ENCODE measurements at regions not wholly inside any gene's neighbourhood (a gene's known extent, or its start where the extent isn't known, plus 50 kb on each side); places are given as distances from the start of the nearest gene placed in this dataset.

GRCh38 chr13:88685459-88685858, 1014.3 kb downstream of the SLITRK5 start:
- TF ChIP-seq POLR2A (IDR thresholded peaks at IDR 0.05), result no peak
- TF ChIP-seq, protein P1, sequence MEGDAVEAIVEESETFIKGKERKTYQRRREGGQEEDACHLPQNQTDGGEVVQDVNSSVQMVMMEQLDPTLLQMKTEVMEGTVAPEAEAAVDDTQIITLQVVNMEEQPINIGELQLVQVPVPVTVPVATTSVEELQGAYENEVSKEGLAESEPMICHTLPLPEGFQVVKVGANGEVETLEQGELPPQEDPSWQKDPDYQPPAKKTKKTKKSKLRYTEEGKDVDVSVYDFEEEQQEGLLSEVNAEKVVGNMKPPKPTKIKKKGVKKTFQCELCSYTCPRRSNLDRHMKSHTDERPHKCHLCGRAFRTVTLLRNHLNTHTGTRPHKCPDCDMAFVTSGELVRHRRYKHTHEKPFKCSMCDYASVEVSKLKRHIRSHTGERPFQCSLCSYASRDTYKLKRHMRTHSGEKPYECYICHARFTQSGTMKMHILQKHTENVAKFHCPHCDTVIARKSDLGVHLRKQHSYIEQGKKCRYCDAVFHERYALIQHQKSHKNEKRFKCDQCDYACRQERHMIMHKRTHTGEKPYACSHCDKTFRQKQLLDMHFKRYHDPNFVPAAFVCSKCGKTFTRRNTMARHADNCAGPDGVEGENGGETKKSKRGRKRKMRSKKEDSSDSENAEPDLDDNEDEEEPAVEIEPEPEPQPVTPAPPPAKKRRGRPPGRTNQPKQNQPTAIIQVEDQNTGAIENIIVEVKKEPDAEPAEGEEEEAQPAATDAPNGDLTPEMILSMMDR (IDR thresholded peaks at IDR 0.05), result no peak

Measured in thyroid gland (tissue), 4 donors.